H1 (cell line): ENCODE measurements at regions not wholly inside any gene's neighbourhood (a gene's known extent, or its start where the extent isn't known, plus 50 kb on each side); places are given as distances from the start of the nearest gene placed in this dataset.

ENCODE experiments used
- CTCF ChIA-PET: fragments of 300-600 bp; sonication (Branson Sonifier 250); formaldehyde crosslinking; loops from one replicate; lab custom pipeline; 2021; ENCODE audit not compliant: partially characterized antibody; lab: Charles Lee
- POLR2A ChIA-PET: fragments of 300-600 bp; sonication (Branson Sonifier 250); formaldehyde crosslinking; loops from one replicate; lab custom pipeline; 2021; ENCODE audit warnings: inconsistent platforms; ENCODE audit not compliant: partially characterized antibody; lab: Charles Lee
- DNase-seq, 2 experiments: peaks; one replicate each; pipeline versions ENCODE4 v3.0.0 to v3.0.0-alpha.2; 2010 to 2022; ENCODE audit warnings: low spot score in 2 of 2, low read depth in 1 of 2, mixed read lengths in 1 of 2
- FAIRE-seq: peaks from 2 replicates; lab custom pipeline; 2011; peaks lifted over from hg19 to GRCh38; lab: Jason Lieb, UNC
- H2AFZ ChIP-seq: 2 replicates; pipeline ENCODE4 v1.8.1; 2012; ENCODE audit warnings: low read length, inconsistent platforms
- H2AK5ac ChIP-seq: 2 replicates; pipeline ENCODE4 v1.6.1; 2013; ENCODE audit warnings: low read depth, low read length
- H2BK120ac ChIP-seq: replicated peaks from 2 replicates; pipeline ENCODE3; 2013; ENCODE audit warnings: low read depth, low read length, inconsistent platforms
- H2BK12ac ChIP-seq: 2 replicates; pipeline ENCODE4 v1.6.1; 2013; ENCODE audit warnings: low read depth, low read length
- H2BK15ac ChIP-seq: 2 replicates; pipeline ENCODE4 v1.6.1; 2013; ENCODE audit warnings: low read length
- H2BK20ac ChIP-seq: 2 replicates; pipeline ENCODE4 v1.6.1; 2013; ENCODE audit warnings: low read length
- H2BK5ac ChIP-seq: 2 replicates; pipeline ENCODE4 v1.6.1; 2013; ENCODE audit warnings: low read depth, low read length
- H3K14ac ChIP-seq: 2 replicates; pipeline ENCODE4 v1.6.1; 2013; ENCODE audit warnings: inconsistent platforms; ENCODE audit not compliant: insufficient read length
- H3K18ac ChIP-seq: 2 replicates; pipeline ENCODE4 v1.6.1; 2013; ENCODE audit warnings: low read length; ENCODE audit errors: extremely low read depth
- H3K23ac ChIP-seq: 2 replicates; pipeline ENCODE4 v1.6.1; 2013; ENCODE audit warnings: inconsistent platforms; ENCODE audit not compliant: insufficient read length
- H3K23me2 ChIP-seq: 2 replicates; pipeline ENCODE4 v1.6.1; 2013; ENCODE audit warnings: low read depth, low read length
- H3K27ac ChIP-seq: 2 replicates; pipeline ENCODE4 v1.6.1; 2011; ENCODE audit warnings: low read depth, low read length, inconsistent platforms
- H3K27me3 ChIP-seq, 4 experiments: replicated peaks in 1 of 4; 1 replicate in 1 of 4; 2 replicates in 3 of 4; pipeline versions ENCODE4 v1.6.1 to v1.8.1; 2011 to 2013; ENCODE audit warnings: low read length in 3 of 4, mild to moderate bottlenecking in 3 of 4, inconsistent platforms in 2 of 4, mixed read lengths in 2 of 4, moderate library complexity in 1 of 4; ENCODE audit not compliant: control insufficient read depth in 3 of 4, insufficient read depth in 3 of 4; ENCODE audit errors: extremely low read depth in 1 of 4
- H3K36me3 ChIP-seq, 4 experiments: 2 replicates each; pipeline versions ENCODE4 v1.6.1 to v1.8.1; 2011 to 2013; ENCODE audit warnings: mild to moderate bottlenecking in 4 of 4, low read length in 3 of 4, moderate library complexity in 2 of 4, control low read depth in 1 of 4, inconsistent platforms in 1 of 4; ENCODE audit not compliant: insufficient read depth in 4 of 4, control insufficient read depth in 2 of 4
- H3K4ac ChIP-seq: replicated peaks from 2 replicates; pipeline ENCODE3; 2013; ENCODE audit warnings: low read length, low read depth, mixed read lengths, inconsistent platforms; ENCODE audit not compliant: insufficient read length
- H3K4me1 ChIP-seq, 4 experiments: replicated peaks in 1 of 4; 1 replicate in 1 of 4; 2 replicates in 3 of 4; pipeline versions ENCODE4 v1.6.1 to v1.8.1; 2011 to 2013; ENCODE audit warnings: low read length in 3 of 4, inconsistent platforms in 2 of 4, mixed read lengths in 1 of 4; ENCODE audit not compliant: insufficient read depth in 4 of 4, control insufficient read depth in 3 of 4
- H3K4me2 ChIP-seq, 2 experiments: 2 replicates each; pipeline versions ENCODE4 v1.6.1 to v1.8.1; 2011 to 2013; ENCODE audit warnings: low read depth in 2 of 2, low read length in 2 of 2, control low read depth in 1 of 2, inconsistent platforms in 1 of 2, mild to moderate bottlenecking in 1 of 2; ENCODE audit not compliant: insufficient read depth in 1 of 2
- H3K4me3 ChIP-seq, 4 experiments: fragments of 200-600, 300-600 bp in 1 of 4; sonication (generic), shearing (Covaris generic), sonication (Bioruptor Twin) in 1 of 4; 2 replicates each; pipeline versions ENCODE4 v1.5.1 to v1.8.1; 2011 to 2016; ENCODE audit warnings: low read length in 4 of 4, low read depth in 3 of 4, control low read depth in 2 of 4, inconsistent platforms in 2 of 4, mild to moderate bottlenecking in 2 of 4, mixed read lengths in 1 of 4, moderate library complexity in 1 of 4; ENCODE audit not compliant: insufficient read depth in 2 of 4; ENCODE audit errors: extremely low read depth in 1 of 4
- H3K56ac ChIP-seq: replicated peaks from 2 replicates; pipeline ENCODE3; 2013; ENCODE audit warnings: low read depth, mild to moderate bottlenecking, mixed read lengths, low read length, inconsistent platforms; ENCODE audit not compliant: insufficient read length
- H3K79me1 ChIP-seq: 2 replicates; pipeline ENCODE4 v1.6.1; 2013; ENCODE audit warnings: low read depth, low read length, control low read depth
- H3K79me2 ChIP-seq, 2 experiments: 2 replicates each; pipeline versions ENCODE4 v1.6.1 to v1.8.1; 2012 to 2013; ENCODE audit warnings: low read length in 2 of 2, mild to moderate bottlenecking in 2 of 2, inconsistent platforms in 1 of 2; ENCODE audit not compliant: insufficient read depth in 2 of 2, control insufficient read depth in 1 of 2
- H3K9ac ChIP-seq, 4 experiments: replicated peaks in 1 of 4; 1 replicate in 1 of 4; 2 replicates in 3 of 4; pipeline versions ENCODE4 v1.6.1 to v1.8.1; 2011 to 2013; ENCODE audit warnings: low read depth in 3 of 4, low read length in 3 of 4, control low read depth in 2 of 4, mild to moderate bottlenecking in 2 of 4, moderate library complexity in 2 of 4, inconsistent platforms in 1 of 4; ENCODE audit errors: extremely low read depth in 1 of 4
- H3K9me3 ChIP-seq, 2 experiments: 2 replicates each; pipeline versions ENCODE4 v1.6.1 to v1.8.1; 2012 to 2013; ENCODE audit warnings: mild to moderate bottlenecking in 2 of 2, moderate library complexity in 2 of 2, control low read depth in 1 of 2, inconsistent platforms in 1 of 2, low read depth in 1 of 2, low read length in 1 of 2, mixed read lengths in 1 of 2; ENCODE audit not compliant: insufficient read depth in 2 of 2
- H4K20me1 ChIP-seq, 2 experiments: replicated peaks in 1 of 2; 2 replicates each; pipeline versions ENCODE3 to v1.8.1; 2011 to 2013; ENCODE audit warnings: inconsistent platforms in 2 of 2, low read length in 2 of 2, mild to moderate bottlenecking in 1 of 2; ENCODE audit not compliant: insufficient read depth in 2 of 2, control insufficient read depth in 1 of 2
- H4K5ac ChIP-seq: 2 replicates; pipeline ENCODE4 v1.6.1; 2013; ENCODE audit warnings: low read length, low read depth, mixed read lengths, inconsistent platforms; ENCODE audit not compliant: insufficient read length
- H4K8ac ChIP-seq: 2 replicates; pipeline ENCODE4 v1.8.0; 2013; ENCODE audit warnings: mild to moderate bottlenecking, moderate library complexity, low read length, inconsistent platforms; ENCODE audit not compliant: insufficient read depth; ENCODE audit errors: extremely low read depth
- H4K91ac ChIP-seq: replicated peaks from 2 replicates; pipeline ENCODE3; 2013; ENCODE audit warnings: low read length, mixed read lengths, inconsistent platforms; ENCODE audit not compliant: insufficient read length
- CTCF ChIP-seq, 3 experiments: IDR thresholded peaks; 1 replicate in 2 of 3; 2 replicates in 1 of 3; pipeline versions ENCODE4 v1.5.1 to v1.6.1; 2011; ENCODE audit warnings: low read length in 3 of 3, mild to moderate bottlenecking in 3 of 3, inconsistent platforms in 2 of 3, low read depth in 1 of 3, moderate library complexity in 1 of 3; ENCODE audit not compliant: insufficient read depth in 1 of 3; ENCODE audit errors: control extremely low read depth in 1 of 3
- EZH2 ChIP-seq: fragments of 200-600 bp; sonication (generic); IDR thresholded peaks from 2 replicates; pipeline ENCODE4 v1.7.1; 2012; ENCODE audit warnings: low read depth, mild to moderate bottlenecking, moderate library complexity, low read length, inconsistent platforms; ENCODE audit not compliant: severe bottlenecking
- FOSL1 ChIP-seq: IDR thresholded peaks from 2 replicates; pipeline ENCODE4 v1.6.1; 2011; ENCODE audit warnings: mild to moderate bottlenecking, low read depth, low read length, moderate library complexity; ENCODE audit not compliant: insufficient read depth
- HDAC2 ChIP-seq, 2 experiments: fragments of 300-600 bp in 1 of 2; sonication (generic) in 1 of 2; IDR thresholded peaks; 2 replicates each; pipeline ENCODE4 v1.6.1; 2011 to 2012; ENCODE audit warnings: low read depth in 2 of 2, low read length in 2 of 2, mild to moderate bottlenecking in 2 of 2, moderate library complexity in 2 of 2, borderline replicate concordance in 1 of 2, inconsistent platforms in 1 of 2
- KDM5A ChIP-seq: fragments of 200-600 bp; IDR thresholded peaks from 2 replicates; pipeline ENCODE4 v1.7.1; 2012; ENCODE audit warnings: mild to moderate bottlenecking, low read length, inconsistent platforms, mixed read lengths
- RBBP5 ChIP-seq: IDR thresholded peaks from 2 replicates; pipeline ENCODE4 v1.7.1; 2012; ENCODE audit warnings: low read depth, mild to moderate bottlenecking, inconsistent platforms, low read length, moderate library complexity, borderline replicate concordance
- SIRT6 ChIP-seq: IDR thresholded peaks from one replicate; pipeline ENCODE4 v1.7.1; 2012; ENCODE audit warnings: low read length, inconsistent platforms
- YY1 ChIP-seq: IDR thresholded peaks from 2 replicates; pipeline ENCODE4 v1.6.1; 2011; ENCODE audit warnings: low read depth, mild to moderate bottlenecking, low read length
- WGBS, 2 experiments: shearing (Covaris generic) in 1 of 2; methylation state at CpG; one replicate each; pipeline versions ENCODE4 v1.1.6 to v1.1.7; 2013 to 2015; ENCODE audit warnings: low lambda C conversion rate in 2 of 2, mixed read lengths in 2 of 2, inconsistent platforms in 1 of 2, low coverage in 1 of 2, missing lambda C conversion rate in 1 of 2; ENCODE audit not compliant: insufficient replicate concordance in 2 of 2, insufficient coverage in 1 of 2, insufficient read length in 1 of 2; ENCODE audit errors: extremely low coverage in 1 of 2, missing lambda C conversion rate in 1 of 2; 5-methylcytosine and 5-hydroxymethylcytosine counted together

- Histone ChIP-seq H3K27ac (no peak overlapping the region), H3K79me1 (no peaks in the 10 kb centered on the region), H3K23ac (no peak overlapping the region), H2BK120ac (no peak overlapping the region), H3K4ac (no peak overlapping the region), H3K4me2 (no peak overlapping the region), H3K9me3 (peaks cover 0 to 14% of the 10 kb centered on the region in 2 experiments; a peak in 2 of 4 replicates), H3K27me3 (no peaks in the 10 kb centered on the region), H2BK15ac (no peak overlapping the region), H4K8ac (no peak overlapping the region), H3K79me2 (no peaks in the 10 kb centered on the region), H4K5ac (no peak overlapping the region), H4K91ac (no peak overlapping the region), H2BK20ac (no peak overlapping the region), H2AK5ac (no peak overlapping the region), H3K14ac (no peak overlapping the region), H2AFZ (no peak overlapping the region), H3K36me3 (no peaks in the 10 kb centered on the region), H3K4me1 (no peaks in the 10 kb centered on the region), H3K18ac (no peak overlapping the region), H2BK5ac (no peak overlapping the region), H3K23me2 (no peaks in the 10 kb centered on the region), H3K56ac (no peak overlapping the region), H4K20me1 (no peaks in the 10 kb centered on the region), H3K9ac (no peak overlapping the region), H2BK12ac (no peak overlapping the region), H3K4me3 (no peak overlapping the region)
- FAIRE-seq = no peak
- DNase-seq = no peak
- no CpG with 5 or more reads among the region's 4 CpGs for WGBS, 2 experiments
- ChIA-PET CTCF (no interaction called here), POLR2A (no interaction called here)
- TF ChIP-seq YY1 = no peak
- TF ChIP-seq FOSL1 = no peak
- no peak for TF ChIP-seq SIRT6
- TF ChIP-seq KDM5A = no peak
- TF ChIP-seq RBBP5 = no peak
- no peak for TF ChIP-seq EZH2
- no peak for TF ChIP-seq HDAC2 (IDR thresholded peaks at IDR 0.05; ENCODE audit: borderline replicate concordance in 1 of 2, low read depth in 2 of 2, low read length in 2 of 2)
- TF ChIP-seq CTCF (IDR thresholded peaks at IDR 0.05; ENCODE audit: control extremely low read depth in 1 of 3, insufficient read depth in 1 of 3, low read depth in 1 of 3, low read length in 3 of 3) = no peak
Measured at GRCh38 chrY:21287769-21288168, 223.4 kb upstream of the RBMY1B start.
